A549 (cell line): ENCODE measurements at regions not wholly inside any gene's neighbourhood (a gene's known extent, or its start where the extent isn't known, plus 50 kb on each side); places are given as distances from the start of the nearest gene placed in this dataset.

ENCODE experiments used
- ATAC-seq, 2 experiments: fragments of 200-7000 bp in 1 of 2; fragments of >200 bp in 1 of 2; cut with Nextera tagmentation in 1 of 2; cut with Tn5 transposase in 1 of 2; 3 replicates each; pipeline versions ENCODE4 v1.8.0 to v1.9.1; 2018 to 2020; ENCODE audit warnings: mild to moderate bottlenecking in 1 of 2, moderate library complexity in 1 of 2
- CTCF ChIA-PET: fragments of 300-600 bp; sonication (Branson Sonifier 250); formaldehyde crosslinking; extraction: SDS; loops from one replicate; lab custom pipeline; 2021; ENCODE audit warnings: antibody characterized with exemption, inconsistent platforms; lab: Yijun Ruan, JAX
- POLR2A ChIA-PET: fragments of 350-600 bp; formaldehyde crosslinking; extraction: SDS; loops from one replicate; lab custom pipeline; 2021; ENCODE audit warnings: antibody characterized with exemption, inconsistent platforms; lab: Yijun Ruan, JAX
- DNase-seq, 2 experiments: peaks; one replicate each; pipeline versions ENCODE4 v3.0.0 to v3.0.0-alpha.2; 2011 to 2016; ENCODE audit warnings: low read depth in 1 of 2, low spot score in 1 of 2
- FAIRE-seq: peaks from 2 replicates; lab custom pipeline; 2011; peaks lifted over from hg19 to GRCh38; lab: Jason Lieb, UNC
- H3K27ac ChIP-seq, 2 experiments: fragments of >200 bp; sonication (Bioruptor Twin); formaldehyde crosslinking; 3 replicates each; pipeline ENCODE4 v1.5.1; 2016 to 2017
- H3K4me1 ChIP-seq: fragments of >200 bp; sonication (Bioruptor Twin); formaldehyde crosslinking; 3 replicates; pipeline ENCODE4 v1.6.1; 2016
- H3K4me2 ChIP-seq: fragments of >200 bp; sonication (Bioruptor Twin); formaldehyde crosslinking; 3 replicates; pipeline ENCODE4 v1.6.1; 2016
- H3K4me3 ChIP-seq: fragments of >200 bp; sonication (Bioruptor Twin); formaldehyde crosslinking; 3 replicates; pipeline ENCODE4 v1.5.1; 2016
- H3K9me3 ChIP-seq: fragments of >200 bp; sonication (Bioruptor Twin); formaldehyde crosslinking; 3 replicates; pipeline ENCODE4 v1.6.1; 2016
- BCL3 ChIP-seq: fragments of >200 bp; sonication (Bioruptor Twin); formaldehyde crosslinking; IDR thresholded peaks from 3 replicates; pipeline ENCODE4 v1.6.1; 2016
- CHD2 ChIP-seq: fragments of 150-350 bp; IDR thresholded peaks from 2 replicates; pipeline ENCODE4 v1.6.1; 2014; ENCODE audit warnings: low read length; ENCODE audit not compliant: partially characterized antibody
- CHD4 ChIP-seq: fragments of 200-600 bp; sonication (generic); IDR thresholded peaks from 2 replicates; pipeline ENCODE4 v1.6.1; 2016; ENCODE audit warnings: antibody characterized with exemption, mild to moderate bottlenecking, borderline replicate concordance
- EHF ChIP-seq: fragments of 250-450 bp; sonication (Bioruptor Pico); IDR thresholded peaks from 2 replicates; pipeline ENCODE4 v1.5.0; 2020; ENCODE audit warnings: mild to moderate bottlenecking
- ESRRA ChIP-seq: fragments of 150-350 bp; IDR thresholded peaks from 2 replicates; pipeline ENCODE4 v1.6.1; 2014; ENCODE audit warnings: mild to moderate bottlenecking, low read length, borderline replicate concordance
- FOXS1 ChIP-seq: fragments of 250-450 bp; sonication (Bioruptor Pico); IDR thresholded peaks from 2 replicates; pipeline ENCODE4 v1.5.0; 2020; ENCODE audit warnings: mild to moderate bottlenecking, moderate library complexity
- GATA3 ChIP-seq: IDR thresholded peaks from 2 replicates; pipeline ENCODE4 v1.6.1; 2012; ENCODE audit warnings: borderline replicate concordance
- HDAC2 ChIP-seq: fragments of 200-600 bp; sonication (generic); IDR thresholded peaks from 2 replicates; pipeline ENCODE4 v1.6.1; 2016
- HES2 ChIP-seq: fragments of >200 bp; sonication (Bioruptor Twin); formaldehyde crosslinking; IDR thresholded peaks from 2 replicates; pipeline ENCODE4 v1.6.1; 2016
- HMGXB4 ChIP-seq: fragments of 250-450 bp; sonication (Bioruptor Pico); IDR thresholded peaks from 2 replicates; pipeline ENCODE4 v1.5.0; 2021; ENCODE audit warnings: mild to moderate bottlenecking, moderate library complexity, borderline replicate concordance
- HOXB13 ChIP-seq: fragments of 250-450 bp; sonication (Bioruptor Pico); IDR thresholded peaks from 2 replicates; pipeline ENCODE4 v1.5.0; 2020; ENCODE audit warnings: low read depth, mild to moderate bottlenecking, moderate library complexity
- HOXB5 ChIP-seq: fragments of 250-450 bp; sonication (Bioruptor Pico); IDR thresholded peaks from 2 replicates; pipeline ENCODE4 v1.5.0; 2020; ENCODE audit warnings: mild to moderate bottlenecking, moderate library complexity
- KDM5A ChIP-seq: fragments of 200-600 bp; sonication (generic); IDR thresholded peaks from 2 replicates; pipeline ENCODE4 v1.6.1; 2016; ENCODE audit warnings: antibody characterized with exemption, mild to moderate bottlenecking
- MYC ChIP-seq: IDR thresholded peaks from 2 replicates; pipeline ENCODE4 v1.6.1; 2012; ENCODE audit warnings: mild to moderate bottlenecking, inconsistent platforms, low read length, improper control_type of control experiment, borderline replicate concordance
- NFE2L2 ChIP-seq: fragments of 150-350 bp; conservative IDR thresholded peaks from 2 replicates; pipeline ENCODE4 v1.6.1; 2014; ENCODE audit warnings: low read length
- PBX3 ChIP-seq: IDR thresholded peaks from 2 replicates; pipeline ENCODE4 v1.6.1; 2012
- PHF8 ChIP-seq: fragments of 200-600 bp; sonication (generic); IDR thresholded peaks from 2 replicates; pipeline ENCODE4 v1.6.1; 2016; ENCODE audit warnings: low read depth, mild to moderate bottlenecking, antibody characterized with exemption, moderate library complexity, borderline replicate concordance
- RAD21 ChIP-seq, 2 experiments: fragments of >200 bp in 1 of 2; sonication (Bioruptor Twin) in 1 of 2; formaldehyde crosslinking in 1 of 2; IDR thresholded peaks in 1 of 2; conservative IDR thresholded peaks in 1 of 2; 2 replicates in 1 of 2; 3 replicates in 1 of 2; pipeline ENCODE4 v1.6.1; 2012 to 2018; ENCODE audit warnings: inconsistent platforms in 1 of 2
- RARB ChIP-seq: fragments of 250-450 bp; sonication (Bioruptor Pico); IDR thresholded peaks from 2 replicates; pipeline ENCODE4 v1.8.0; 2021; ENCODE audit warnings: mild to moderate bottlenecking, moderate library complexity
- RCOR1 ChIP-seq: fragments of 150-350 bp; IDR thresholded peaks from 2 replicates; pipeline ENCODE4 v1.6.1; 2014; ENCODE audit warnings: antibody characterized with exemption, low read length, low read depth
- RFX5 ChIP-seq: fragments of 450-650 bp; IDR thresholded peaks from 2 replicates; pipeline ENCODE4 v1.7.1; 2014; ENCODE audit warnings: antibody characterized with exemption, mild to moderate bottlenecking, moderate library complexity
- RNF2 ChIP-seq: fragments of 200-600 bp; sonication (generic); IDR thresholded peaks from 2 replicates; pipeline ENCODE4 v1.6.1; 2016; ENCODE audit warnings: low read depth, mild to moderate bottlenecking, antibody characterized with exemption, moderate library complexity, borderline replicate concordance
- SMC3 ChIP-seq: fragments of >200 bp; sonication (Bioruptor Twin); formaldehyde crosslinking; IDR thresholded peaks from 3 replicates; pipeline ENCODE4 v1.6.1; 2018; ENCODE audit warnings: inconsistent platforms
- TP53 ChIP-seq: fragments of 250-450 bp; sonication (Bioruptor Pico); IDR thresholded peaks from 2 replicates; pipeline ENCODE4 v1.5.0; 2021; ENCODE audit warnings: mild to moderate bottlenecking, moderate library complexity
- ZFP36 ChIP-seq: fragments of 450-650 bp; IDR thresholded peaks from 2 replicates; pipeline ENCODE4 v1.6.1; 2014; ENCODE audit warnings: borderline replicate concordance; ENCODE audit not compliant: partially characterized antibody
- ZNF302 ChIP-seq: fragments of 250-450 bp; sonication (Bioruptor Pico); IDR thresholded peaks from 2 replicates; pipeline ENCODE4 v1.9.0; 2021; ENCODE audit warnings: inconsistent platforms, mild to moderate bottlenecking, moderate library complexity
- WGBS: methylation state at CpG from one replicate; pipeline ENCODE4 v1.1.6; 2017; ENCODE audit errors: missing lambda C conversion rate; 5-methylcytosine and 5-hydroxymethylcytosine counted together

GRCh38 chr9:93387791-93388190 is 63.7 kb upstream of the FAM120A start (continued):
- no peak for TF ChIP-seq BCL3
- TF ChIP-seq HDAC2 = no peak
- no peak for TF ChIP-seq EHF
- TF ChIP-seq HOXB5 (CRISPR knock-in tag) = no peak
- TF ChIP-seq RAD21 (conservative IDR thresholded peaks at IDR 0.05 in 1 of 2, IDR thresholded peaks at IDR 0.05 in 1 of 2) = no peak
- no peak for TF ChIP-seq MYC
- TF ChIP-seq PHF8 = no peak
- TF ChIP-seq RARB (CRISPR knock-in tag) = no peak
- TF ChIP-seq KDM5A = no peak
- no peak for TF ChIP-seq ZNF302 (CRISPR knock-in tag)
- no peak for TF ChIP-seq FOXS1 (CRISPR knock-in tag)
- no peak for TF ChIP-seq HES2

- POLR2A ChIA-PET = no interaction called here
- no peak for TF ChIP-seq ZFP36
- TF ChIP-seq MYC = no peak
- no peak for TF ChIP-seq CHD2
- TF ChIP-seq PBX3 = no peak
- no peak for TF ChIP-seq RFX5
- TF ChIP-seq RNF2 = no peak
- no peak for TF ChIP-seq HMGXB4 (CRISPR knock-in tag)
- no peak for TF ChIP-seq SMC3
- TF ChIP-seq NFE2L2 = no peak
- TF ChIP-seq CHD4 = no peak
- TF ChIP-seq RCOR1 = no peak
- TF ChIP-seq PHF8 = no peak
- TF ChIP-seq RAD21 (conservative IDR thresholded peaks at IDR 0.05 in 1 of 2, IDR thresholded peaks at IDR 0.05 in 1 of 2) = no peak
- no peak for TF ChIP-seq ESRRA
- TF ChIP-seq HOXB13 (CRISPR knock-in tag) = no peak
- TF ChIP-seq GATA3 = no peak
- no peak for TF ChIP-seq TP53 (CRISPR knock-in tag)
Observed at GRCh38 chr9:93390953-93391515, 60.5 kb upstream of the FAM120A start.

More at GRCh38 chr9:93390953-93391515, 60.5 kb upstream of the FAM120A start:
- FAIRE-seq (no peak), DNase-seq (no peak), ATAC-seq (no peak)
- 73% methylated on average over 9 of the region's 9 CpGs for WGBS
- H3K4me1 ChIP-seq = no peaks in the 10 kb centered on the region
- no peaks in the 10 kb centered on the region for H3K9me3 ChIP-seq
- no peak overlapping the region for H3K4me2 ChIP-seq
- H3K4me3 ChIP-seq = no peak overlapping the region
- CTCF ChIA-PET = interaction anchor here (1.5 kb wide), 1 partner anchor 28 kb away, joined by 3 read pairs; no protein-coding TSS in a partner anchor
- no peak overlapping the region for H3K27ac ChIP-seq
